GM12878 (cell line): ENCODE measurements at regions not wholly inside any gene's neighbourhood (a gene's known extent, or its start where the extent isn't known, plus 50 kb on each side); places are given as distances from the start of the nearest gene placed in this dataset.

Experiments
- BACH1 ChIP-seq: fragments of 450-650 bp; IDR thresholded peaks from 2 replicates; pipeline ENCODE4 v1.6.1; 2017; ENCODE audit warnings: mild to moderate bottlenecking, borderline replicate concordance
- CREM ChIP-seq: IDR thresholded peaks from 2 replicates; pipeline ENCODE4 v1.6.1; 2014; ENCODE audit warnings: antibody characterized with exemption, low read depth
- CTCF ChIP-seq, 3 experiments: IDR thresholded peaks in 2 of 3; conservative IDR thresholded peaks in 1 of 3; 2 replicates each; pipeline ENCODE4 v1.5.1; 2011; ENCODE audit warnings: low read depth in 3 of 3, low read length in 3 of 3, mild to moderate bottlenecking in 3 of 3, control low read depth in 2 of 3, moderate library complexity in 2 of 3, inconsistent platforms in 1 of 3, mixed read lengths in 1 of 3; ENCODE audit not compliant: control insufficient read depth in 2 of 3, insufficient read depth in 1 of 3; ENCODE audit errors: extremely low read depth in 1 of 3
- ESRRA ChIP-seq: IDR thresholded peaks from 2 replicates; pipeline ENCODE4 v1.6.1; 2012; ENCODE audit warnings: mild to moderate bottlenecking, low read length, improper control_type of control experiment
- PBX3 ChIP-seq: IDR thresholded peaks from 2 replicates; pipeline ENCODE4 v1.6.1; 2011; ENCODE audit warnings: mild to moderate bottlenecking, low read depth, low read length, moderate library complexity; ENCODE audit not compliant: insufficient replicate concordance
- SMAD5 ChIP-seq: IDR thresholded peaks from 2 replicates; pipeline ENCODE4 v1.6.1; 2016; ENCODE audit warnings: antibody characterized with exemption, low read depth
- SP1 ChIP-seq: IDR thresholded peaks from one replicate; pipeline ENCODE4 v1.6.1; 2011; ENCODE audit warnings: low read depth, low read length

- TF ChIP-seq CTCF (IDR thresholded peaks at IDR 0.05 in 2 of 3, conservative IDR thresholded peaks at IDR 0.05 in 1 of 3; ENCODE audit: control insufficient read depth in 2 of 3, extremely low read depth in 1 of 3, insufficient read depth in 1 of 3, low read depth in 3 of 3, low read length in 3 of 3), result no peak
- TF ChIP-seq CREM, result no peak
- no peak for TF ChIP-seq PBX3
- TF ChIP-seq ESRRA, result no peak
- TF ChIP-seq SP1, result no peak
- no peak for TF ChIP-seq SMAD5
- TF ChIP-seq BACH1, result no peak
Observed at GRCh38 chr1:166630369-166630768, 208.9 kb upstream of the POGK start.
